ENCODE measurements at regions not wholly inside any gene's neighbourhood (a gene's known extent, or its start where the extent isn't known, plus 50 kb on each side); places are given as distances from the start of the nearest gene placed in this dataset.

DNA sequence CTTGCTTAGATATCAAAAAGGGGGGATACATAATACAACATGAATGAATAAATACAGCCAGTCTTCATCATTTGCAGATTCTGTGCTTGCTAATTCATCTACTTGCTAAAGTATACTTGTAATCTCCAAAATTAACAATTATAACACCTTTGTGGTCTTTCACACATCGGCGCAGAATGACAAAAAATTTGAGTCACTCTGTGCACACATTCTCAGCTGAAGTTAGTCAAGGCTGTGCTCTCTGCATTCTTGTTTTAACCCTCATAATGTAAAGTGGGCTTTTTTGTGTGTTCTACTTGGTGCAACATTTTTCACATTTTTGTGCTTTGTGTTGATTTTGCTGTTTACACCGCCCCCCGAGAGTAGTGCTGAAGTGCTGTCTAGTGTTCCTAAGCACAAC lies 65.8 kb upstream of the GPRIN3 start:
- no peaks in the 10 kb centered on the region for H3K36me3 ChIP-seq (ENCODE audit: control insufficient read depth in 2 of 2, insufficient read depth in 2 of 2, low read length in 1 of 2)
- no peak overlapping the region for H3K4me2 ChIP-seq (ENCODE audit: control insufficient read depth, insufficient read depth)
- CTCF ChIA-PET, result no interaction called here
- WGBS (ENCODE audit: insufficient coverage, insufficient replicate concordance, low lambda C conversion rate, missing lambda C conversion rate), result 0% methylated on average over 4 of the region's 4 CpGs
- no peaks in the 10 kb centered on the region for H3K4me1 ChIP-seq (ENCODE audit: control insufficient read depth, insufficient read depth, low read length)
- no peak overlapping the region for H3K27ac ChIP-seq (ENCODE audit: control insufficient read depth, insufficient read depth)
- POLR2A ChIA-PET, result no interaction called here
- H4K20me1 ChIP-seq (ENCODE audit: control insufficient read depth, insufficient read depth), result no peaks in the 10 kb centered on the region
- FAIRE-seq (no peak), DNase-seq (ENCODE audit: low read depth, low spot score) (no peak), ATAC-seq (no peak)
- H3K9ac ChIP-seq (ENCODE audit: control insufficient read depth, insufficient read depth, low read length), result no peak overlapping the region
- RAD21 ChIA-PET (ENCODE audit: unreplicated experiment), result no interaction called here
- no peaks in the 10 kb centered on the region for H3K9me3 ChIP-seq (replicated peaks; ENCODE audit: control insufficient read depth, insufficient read depth, low read length)
- TF ChIP-seq ATF7 (IDR thresholded peaks at IDR 0.05; ENCODE audit: low read depth) (no peak), LARP7 (IDR thresholded peaks at IDR 0.05) (no peak), TAF1 (IDR thresholded peaks at IDR 0.05; ENCODE audit: borderline replicate concordance, low read depth, low read length) (no peak)
- intact Hi-C loops (cut with micrococcal nuclease; ENCODE audit: unreplicated experiment) (no loop called here), in situ Hi-C loops (cut with MboI) (no loop called here)
- no peaks in the 10 kb centered on the region for H3K27me3 ChIP-seq (replicated peaks in 1 of 2; ENCODE audit: control insufficient read depth in 2 of 2, insufficient read depth in 2 of 2, low read length in 1 of 2)
- H3K4me3 ChIP-seq, result no peak overlapping the region
- BruUV-seq (replicated peaks), result no TSS peak
- SMC1A ChIA-PET (ENCODE audit: uncharacterized antibody, unreplicated experiment), result interaction anchor here (0.8 kb wide), 1 partner anchor 109 kb away, joined by 3 read pairs; no protein-coding TSS in a partner anchor
- H2AFZ ChIP-seq (ENCODE audit: control insufficient read depth, low read depth, low read length), result no peak overlapping the region
- no peaks in the 10 kb centered on the region for H3K79me2 ChIP-seq (ENCODE audit: control insufficient read depth, insufficient read depth, low read length)

DNA sequence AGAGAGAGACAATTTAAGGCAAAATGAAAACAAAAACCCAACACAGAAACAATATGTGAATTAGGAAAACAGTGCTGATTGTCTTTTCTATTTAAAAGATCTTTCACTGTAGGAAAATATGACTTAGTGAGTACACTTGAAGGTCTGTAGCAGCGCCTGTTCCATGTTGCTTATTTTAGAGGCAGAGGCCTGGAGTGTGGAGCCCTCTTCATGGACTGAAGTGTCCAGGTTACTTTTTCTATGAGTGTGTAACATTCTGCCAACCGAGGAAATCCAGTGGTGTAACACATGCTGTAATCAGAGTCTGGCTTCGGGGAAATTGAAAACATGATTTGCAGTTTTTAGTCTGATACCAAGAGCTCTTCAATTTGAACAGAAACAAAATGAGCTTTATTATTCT lies 64.0 kb upstream of the GPRIN3 start:
- Histone ChIP-seq H3K4me2 (ENCODE audit: control insufficient read depth, insufficient read depth) (no peak overlapping the region), H3K36me3 (ENCODE audit: control insufficient read depth in 2 of 2, insufficient read depth in 2 of 2, low read length in 1 of 2) (no peaks in the 10 kb centered on the region), H3K27me3 (replicated peaks in 1 of 2; ENCODE audit: control insufficient read depth in 2 of 2, insufficient read depth in 2 of 2, low read length in 1 of 2) (no peaks in the 10 kb centered on the region), H2AFZ (ENCODE audit: control insufficient read depth, low read depth, low read length) (no peak overlapping the region), H3K4me1 (ENCODE audit: control insufficient read depth, insufficient read depth, low read length) (no peaks in the 10 kb centered on the region), H3K4me3 (no peak overlapping the region), H3K9ac (ENCODE audit: control insufficient read depth, insufficient read depth, low read length) (no peak overlapping the region), H3K27ac (ENCODE audit: control insufficient read depth, insufficient read depth) (no peak overlapping the region), H4K20me1 (ENCODE audit: control insufficient read depth, insufficient read depth) (no peaks in the 10 kb centered on the region), H3K9me3 (replicated peaks; ENCODE audit: control insufficient read depth, insufficient read depth, low read length) (no peaks in the 10 kb centered on the region), H3K79me2 (ENCODE audit: control insufficient read depth, insufficient read depth, low read length) (no peaks in the 10 kb centered on the region)
- POLR2A ChIA-PET, result no interaction called here
- 25% methylated on average over 3 of the region's 3 CpGs for WGBS (ENCODE audit: insufficient coverage, insufficient replicate concordance, low lambda C conversion rate, missing lambda C conversion rate)
- SMC1A ChIA-PET (ENCODE audit: uncharacterized antibody, unreplicated experiment), result no interaction called here
- BruUV-seq (replicated peaks), result no TSS peak
- RAD21 ChIA-PET (ENCODE audit: unreplicated experiment), result no interaction called here
- CTCF ChIA-PET, result interaction anchor here (1.2 kb wide), 1 partner anchor 116 kb away, joined by 3 read pairs; no protein-coding TSS in a partner anchor
- TF ChIP-seq RAD51 (IDR thresholded peaks at IDR 0.05) (no peak), POLR2AphosphoS2 (IDR thresholded peaks at IDR 0.05; ENCODE audit: low read depth, low read length) (no peak)
- in situ Hi-C loops (cut with MboI), result no loop called here
- DNase-seq (ENCODE audit: low read depth, low spot score) (no peak), ATAC-seq (no peak), FAIRE-seq (no peak)
- intact Hi-C loops (cut with micrococcal nuclease; ENCODE audit: unreplicated experiment), result no loop called here
